ENCODE measurements at regions not wholly inside any gene's neighbourhood (a gene's known extent, or its start where the extent isn't known, plus 50 kb on each side); places are given as distances from the start of the nearest gene placed in this dataset.

GRCh38 chr12:127455347-127456265 is 811.4 kb upstream of the TMEM132C start:
- TF ChIP-seq CTCF (conservative IDR thresholded peaks at IDR 0.05): peak; percentile 63
- H3K4me1 Mint-ChIP-seq: peaks cover 10 to 14% of the 10 kb centered on the region in 2 experiments; a peak in 3 of 4 replicates

More at GRCh38 chr12:127455347-127456265, 811.4 kb upstream of the TMEM132C start:
- Mint-ChIP-seq H3K9me3 (no peaks in the 10 kb centered on the region; a peak in 1 of 5 replicates), H3K4me3 (peak overlapping the region; percentile 52 to 75), H3K27ac (no peak overlapping the region; a peak in 1 of 7 replicates), H3K27me3 (ENCODE audit: low read depth) (peaks cover 54% of the 10 kb centered on the region), H3K36me3 (ENCODE audit: insufficient read depth in 1 of 3, low read depth in 3 of 3) (no peaks in the 10 kb centered on the region)
- Histone ChIP-seq H4K5ac (ENCODE audit: insufficient read length, low read depth, low read length) (no peak overlapping the region), H3K9ac (ENCODE audit: extremely low read depth, insufficient read length, low read length) (no peak overlapping the region), H3K27me3 (ENCODE audit: insufficient read depth, low read length) (peaks cover 4% of the 10 kb centered on the region; the same call in 1 of the 2 replicates), H2BK5ac (ENCODE audit: insufficient read length, low read length) (no peak overlapping the region), H4K20me1 (ENCODE audit: control insufficient read depth, insufficient read depth, insufficient read length) (no peaks in the 10 kb centered on the region), H3K14ac (ENCODE audit: insufficient read depth, low read length) (peak overlapping the region; percentile 44; the same call in 1 of the 2 replicates), H2BK20ac (ENCODE audit: low read depth, low read length, poor library complexity, severe bottlenecking) (no peak overlapping the region), H2AK5ac (ENCODE audit: insufficient read length, low read length) (no peak overlapping the region), H4K91ac (ENCODE audit: insufficient read length, low read depth, low read length) (no peak overlapping the region), H2BK120ac (ENCODE audit: low read depth, low read length, poor library complexity, severe bottlenecking) (no peak overlapping the region), H4K8ac (replicated peaks; ENCODE audit: insufficient read length, low read depth, low read length) (no peak overlapping the region), H3K23me2 (ENCODE audit: insufficient read length, low read depth, low read length, poor library complexity, severe bottlenecking) (peaks cover 5% of the 10 kb centered on the region), H3K79me1 (ENCODE audit: insufficient read depth, low read depth, low read length, poor library complexity, severe bottlenecking) (no peaks in the 10 kb centered on the region), H3T11ph (ENCODE audit: low read length) (no peak overlapping the region), H3K23ac (ENCODE audit: insufficient read length, low read depth, low read length) (no peak overlapping the region), H3K18ac (ENCODE audit: insufficient read length, low read depth, low read length) (no peak overlapping the region), H3K4me2 (ENCODE audit: insufficient read depth, insufficient read length, low read length) (peak overlapping the region; percentile 73), H2AFZ (ENCODE audit: low read length) (no peak overlapping the region), H3K4me1 (ENCODE audit: insufficient read depth, low read length) (no peaks in the 10 kb centered on the region), H3K9me3 (ENCODE audit: control insufficient read depth, low read depth, low read length) (no peaks in the 10 kb centered on the region), H3K79me2 (ENCODE audit: insufficient read depth, low read length) (no peaks in the 10 kb centered on the region), H3K56ac (ENCODE audit: insufficient read length, low read depth, low read length) (no peak overlapping the region), H3K27ac (ENCODE audit: insufficient read length, low read depth, low read length) (no peak overlapping the region), H3K4ac (ENCODE audit: low read depth, low read length) (no peak overlapping the region), H2BK15ac (ENCODE audit: low read depth, low read length) (no peak overlapping the region; the same call in 1 of the 2 replicates), H2BK12ac (ENCODE audit: insufficient read length, low read depth, low read length) (no peak overlapping the region)
- WGBS (ENCODE audit: extremely low coverage, insufficient read length, low lambda C conversion rate): no CpG with 5 or more reads among the region's 85 CpGs
- peak; percentile 84 for DNase-seq

Measured in H9 (cell line).